ENCODE measurements at regions not wholly inside any gene's neighbourhood (a gene's known extent, or its start where the extent isn't known, plus 50 kb on each side); places are given as distances from the start of the nearest gene placed in this dataset. TPM values are rescaled to one million over a fixed set of nuclear protein-coding genes. Genes with fewer than 3 reads are reported as not detected.

- CTCF ChIA-PET: interaction anchor here (1.0 kb wide), 1 partner anchor 19 kb away, joined by 3 read pairs; no protein-coding TSS in a partner anchor
- FAIRE-seq: no peak
Observed at GRCh38 chr4:86544310-86544966, 49.7 kb upstream of the PTPN13 start.

More at GRCh38 chr4:86544310-86544966, 49.7 kb upstream of the PTPN13 start:
- Histone ChIP-seq H3K4me1 (ENCODE audit: control insufficient read depth, extremely low read depth, insufficient read depth, low read length) (no peaks in the 10 kb centered on the region), H3K4me2 (ENCODE audit: insufficient read depth, low read length) (no peak overlapping the region), H3K9ac (replicated peaks; ENCODE audit: extremely low read depth, insufficient read depth, low read length) (no peak overlapping the region), H3K9me3 (replicated peaks; ENCODE audit: control insufficient read depth, insufficient read depth, low read length) (no peaks in the 10 kb centered on the region), H2AFZ (ENCODE audit: low read depth, low read length) (no peak overlapping the region), H3K27ac (ENCODE audit: insufficient read depth, low read depth, low read length) (no peak overlapping the region), H3K27me3 (ENCODE audit: control insufficient read depth in 2 of 2, insufficient read depth in 2 of 2, low read length in 2 of 2) (peaks cover 18 to 41% of the 10 kb centered on the region in 2 experiments), H3K9me1 (replicated peaks; ENCODE audit: control insufficient read depth, extremely low read depth, insufficient read depth, low read length) (no peaks in the 10 kb centered on the region), H3K4me3 (replicated peaks in 1 of 3; ENCODE audit: insufficient read depth in 1 of 3, low read depth in 1 of 3, low read length in 3 of 3) (no peak overlapping the region), H4K20me1 (replicated peaks; ENCODE audit: control insufficient read depth, extremely low read depth, insufficient read depth, low read length) (no peaks in the 10 kb centered on the region), H3K79me2 (ENCODE audit: control insufficient read depth, insufficient read depth, low read length) (no peaks in the 10 kb centered on the region), H3K36me3 (ENCODE audit: control insufficient read depth in 2 of 2, extremely low read depth in 1 of 2, insufficient read depth in 2 of 2, low read length in 2 of 2) (no peaks in the 10 kb centered on the region)
- no TSS peak for BruUV-seq (replicated peaks)
- POLR2A ChIA-PET: no interaction called here
- dilution Hi-C loops (cut with MboI; ENCODE audit: extremely low pct_ligation_motif_present, low sequenced_read_pairs): no loop called here
- TF ChIP-seq GATA2 (IDR thresholded peaks at IDR 0.05; ENCODE audit: insufficient read depth, insufficient read length, low read depth, low read length) (peak; percentile 15), MAX (IDR thresholded peaks at IDR 0.05; ENCODE audit: insufficient read depth, insufficient read length) (no peak)
- DNase-seq (ENCODE audit: low read depth, low spot score): no peak
- intact Hi-C loops (cut with micrococcal nuclease): no loop called here

Small RNA genes lying in the stretch of these regions (microRNA-seq; reads per million reads assigned to microRNA genes)
- not detected for gene MIR4452 (ENCODE audit: borderline number of aligned reads, borderline replicate concordance)

Small RNA genes lying in the stretch of these regions (small RNA-seq; reads per million reads assigned to genes)
- gene MIR4452 (ENCODE audit: insufficient read depth, insufficient read length, low read depth, low replicate concordance): not detected
